ENCODE measurements at regions not wholly inside any gene's neighbourhood (a gene's known extent, or its start where the extent isn't known, plus 50 kb on each side); places are given as distances from the start of the nearest gene placed in this dataset.

DNA sequence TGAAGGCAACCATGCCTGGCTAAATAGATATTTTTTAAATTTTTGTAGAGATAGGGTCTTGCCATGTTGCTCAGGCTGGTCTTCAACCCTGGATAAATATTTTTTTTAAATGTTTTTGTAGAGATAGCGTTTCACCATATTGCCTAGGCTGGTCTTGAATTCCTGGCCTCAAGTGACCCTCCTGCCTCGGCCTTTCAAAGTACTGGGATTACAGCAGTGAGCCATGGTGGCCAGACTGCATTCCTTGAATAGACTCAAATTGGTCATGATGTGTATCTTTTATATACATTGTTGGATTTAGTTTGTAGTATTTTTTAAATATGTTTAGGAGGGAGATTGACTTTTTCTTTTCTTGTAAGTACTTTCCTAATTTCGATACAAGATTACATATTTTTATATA, 325.7 kb upstream of the C11orf87 start:
- intact Hi-C loops (cut with DNase I), result no loop called here
- Histone ChIP-seq H3K4me3 (no peak overlapping the region), H3K9me3 (no peaks in the 10 kb centered on the region), H3K36me3 (no peaks in the 10 kb centered on the region), H3K27me3 (ENCODE audit: low read depth) (no peaks in the 10 kb centered on the region), H3K27ac (no peak overlapping the region), H3K4me1 (no peaks in the 10 kb centered on the region)
- ATAC-seq (no peak), DNase-seq (no peak)
- TF ChIP-seq, protein P1, sequence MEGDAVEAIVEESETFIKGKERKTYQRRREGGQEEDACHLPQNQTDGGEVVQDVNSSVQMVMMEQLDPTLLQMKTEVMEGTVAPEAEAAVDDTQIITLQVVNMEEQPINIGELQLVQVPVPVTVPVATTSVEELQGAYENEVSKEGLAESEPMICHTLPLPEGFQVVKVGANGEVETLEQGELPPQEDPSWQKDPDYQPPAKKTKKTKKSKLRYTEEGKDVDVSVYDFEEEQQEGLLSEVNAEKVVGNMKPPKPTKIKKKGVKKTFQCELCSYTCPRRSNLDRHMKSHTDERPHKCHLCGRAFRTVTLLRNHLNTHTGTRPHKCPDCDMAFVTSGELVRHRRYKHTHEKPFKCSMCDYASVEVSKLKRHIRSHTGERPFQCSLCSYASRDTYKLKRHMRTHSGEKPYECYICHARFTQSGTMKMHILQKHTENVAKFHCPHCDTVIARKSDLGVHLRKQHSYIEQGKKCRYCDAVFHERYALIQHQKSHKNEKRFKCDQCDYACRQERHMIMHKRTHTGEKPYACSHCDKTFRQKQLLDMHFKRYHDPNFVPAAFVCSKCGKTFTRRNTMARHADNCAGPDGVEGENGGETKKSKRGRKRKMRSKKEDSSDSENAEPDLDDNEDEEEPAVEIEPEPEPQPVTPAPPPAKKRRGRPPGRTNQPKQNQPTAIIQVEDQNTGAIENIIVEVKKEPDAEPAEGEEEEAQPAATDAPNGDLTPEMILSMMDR (IDR thresholded peaks at IDR 0.05), result no peak

DNA sequence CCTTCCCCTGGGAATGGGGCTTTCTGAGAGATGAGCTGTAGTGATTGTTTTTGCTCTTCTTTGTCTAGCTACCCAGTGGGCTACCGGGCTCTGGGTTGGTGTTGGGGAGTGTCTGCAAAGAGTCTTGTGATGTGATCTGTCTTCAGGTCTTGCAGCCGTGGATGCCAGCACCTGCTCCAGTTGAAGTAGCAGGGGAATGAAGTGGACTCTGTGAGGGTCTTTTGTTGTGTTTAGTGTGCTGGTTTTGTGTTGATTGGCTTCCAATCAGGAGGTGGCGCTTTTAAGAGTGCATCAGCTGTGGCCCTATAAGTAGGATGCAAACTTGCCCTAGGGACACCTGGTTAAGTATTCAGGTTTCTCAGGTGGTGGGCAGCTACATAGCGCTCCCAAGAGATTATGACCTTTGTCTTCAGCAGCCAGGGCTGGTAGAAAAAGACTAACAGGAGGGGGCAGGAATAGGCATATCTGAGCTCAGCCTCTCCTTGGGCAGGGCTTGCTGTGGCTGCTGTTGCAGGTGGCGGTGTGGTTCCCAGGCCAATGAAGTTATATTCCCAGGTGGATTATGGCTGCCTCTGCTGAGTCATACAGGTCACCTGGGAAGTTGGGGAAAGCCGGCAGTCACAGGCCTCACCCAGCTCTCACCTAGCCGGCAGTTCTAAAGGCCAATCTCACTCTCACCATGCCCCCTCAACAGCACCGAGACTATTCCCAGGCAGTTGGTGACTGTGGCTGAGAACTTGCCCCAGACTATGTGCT, 315.7 kb upstream of the C11orf87 start:
- Histone ChIP-seq H3K4me3 (no peak overlapping the region), H3K9me3 (no peaks in the 10 kb centered on the region), H3K36me3 (no peaks in the 10 kb centered on the region), H3K4me1 (no peaks in the 10 kb centered on the region), H3K27ac (no peak overlapping the region), H3K27me3 (ENCODE audit: low read depth) (no peaks in the 10 kb centered on the region)
- intact Hi-C loops (cut with DNase I), result no loop called here
- no peak for ATAC-seq
- no peak for DNase-seq
- TF ChIP-seq, protein P1 (IDR thresholded peaks at IDR 0.05), result no peak

DNA sequence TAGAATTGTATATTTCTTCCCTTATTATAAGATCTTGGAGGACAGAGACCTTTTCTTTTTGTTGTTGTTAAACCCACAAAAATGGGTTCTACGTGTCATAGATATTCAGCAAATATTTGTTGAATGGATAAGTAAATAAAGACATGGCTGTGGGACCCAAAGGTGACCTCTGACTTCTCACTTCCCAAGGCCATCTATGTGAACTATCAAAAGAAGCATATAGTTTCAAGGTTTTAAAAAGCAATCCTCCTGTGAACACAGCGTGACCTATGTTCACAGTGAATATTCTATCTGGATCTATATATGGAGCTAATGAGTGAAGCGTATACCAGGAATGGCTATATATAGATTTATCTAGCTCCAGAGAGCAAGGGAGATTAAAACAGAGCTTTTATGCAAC, 312.8 kb upstream of the C11orf87 start:
- intact Hi-C loops (cut with DNase I), result no loop called here
- no peaks in the 10 kb centered on the region for H3K4me1 ChIP-seq
- H3K4me3 ChIP-seq, result no peak overlapping the region
- H3K27me3 ChIP-seq (ENCODE audit: low read depth), result no peaks in the 10 kb centered on the region
- TF ChIP-seq, protein P1 (IDR thresholded peaks at IDR 0.05), result no peak
- DNase-seq, result no peak
- no peak for ATAC-seq
- H3K36me3 ChIP-seq, result no peaks in the 10 kb centered on the region
- H3K27ac ChIP-seq, result no peak overlapping the region
- H3K9me3 ChIP-seq, result no peaks in the 10 kb centered on the region

DNA sequence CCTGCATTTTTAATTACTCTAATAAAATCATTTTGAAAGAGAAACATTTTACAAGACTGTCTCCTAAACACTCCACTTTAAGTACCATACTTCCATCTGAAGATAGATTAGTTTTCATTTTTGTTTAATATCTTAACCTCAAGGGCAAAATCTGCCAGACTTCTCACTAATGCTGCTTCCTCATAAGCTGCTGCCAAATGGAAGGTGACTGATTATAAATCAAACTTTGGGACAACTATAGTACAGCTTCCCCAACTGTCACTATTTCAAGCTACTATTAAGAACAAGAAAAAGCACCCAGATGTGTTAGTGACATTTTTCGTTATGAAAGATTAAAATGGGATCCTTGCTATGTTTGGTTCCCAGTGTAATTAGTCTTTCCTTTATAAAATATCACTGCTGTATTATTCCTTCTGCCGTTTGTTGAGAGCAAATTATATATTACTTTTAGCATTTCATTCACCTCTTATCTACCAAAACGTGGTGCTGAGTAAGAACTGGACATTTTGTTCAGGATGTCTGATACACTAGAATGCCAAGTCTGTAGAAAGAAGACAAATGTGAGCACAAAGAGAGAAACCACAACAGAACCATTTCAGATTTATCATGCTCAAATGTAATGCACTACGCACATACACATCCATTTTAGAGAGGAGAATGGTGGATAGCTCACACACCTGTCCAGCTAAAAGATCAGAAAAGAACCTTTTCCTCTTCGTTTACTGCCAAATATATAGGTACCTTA, 312.2 kb upstream of the C11orf87 start:
- DNase-seq (no peak), ATAC-seq (no peak)
- Histone ChIP-seq H3K4me1 (no peaks in the 10 kb centered on the region), H3K27ac (no peak overlapping the region), H3K4me3 (no peak overlapping the region), H3K27me3 (ENCODE audit: low read depth) (no peaks in the 10 kb centered on the region), H3K36me3 (no peaks in the 10 kb centered on the region), H3K9me3 (no peaks in the 10 kb centered on the region)
- intact Hi-C loops (cut with DNase I), result no loop called here
- TF ChIP-seq, protein P1 (IDR thresholded peaks at IDR 0.05), result no peak

DNA sequence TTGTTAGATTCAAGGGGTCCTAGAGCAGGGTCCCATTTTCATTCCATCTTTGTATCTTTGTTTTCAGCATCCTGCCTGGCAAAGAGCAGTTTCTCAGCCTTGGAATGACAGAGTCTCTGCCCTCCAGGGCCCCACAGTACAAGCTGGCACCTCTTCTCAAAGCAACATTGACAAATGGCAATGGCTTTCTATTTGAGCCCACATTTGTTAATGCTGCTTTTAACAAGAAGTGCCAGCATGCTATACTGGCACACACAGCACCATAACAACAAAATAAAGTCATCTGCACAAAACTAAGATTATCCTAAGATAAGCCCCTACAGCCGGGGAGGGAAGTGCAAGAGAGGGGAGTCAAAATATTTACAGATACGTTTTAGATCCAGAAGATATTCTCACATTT, 309.7 kb upstream of the C11orf87 start:
- Histone ChIP-seq H3K36me3 (no peaks in the 10 kb centered on the region), H3K4me3 (no peak overlapping the region), H3K27me3 (ENCODE audit: low read depth) (no peaks in the 10 kb centered on the region), H3K27ac (no peak overlapping the region), H3K4me1 (no peaks in the 10 kb centered on the region), H3K9me3 (no peaks in the 10 kb centered on the region)
- TF ChIP-seq, protein P1 (IDR thresholded peaks at IDR 0.05), result no peak
- no peak for DNase-seq
- ATAC-seq, result no peak
- intact Hi-C loops (cut with DNase I), result no loop called here

Measured in lower lobe of right lung (tissue), 2 donors.